ENCODE measurements at regions not wholly inside any gene's neighbourhood (a gene's known extent, or its start where the extent isn't known, plus 50 kb on each side); places are given as distances from the start of the nearest gene placed in this dataset.

- Histone ChIP-seq H3K9me3 (no peaks in the 10 kb centered on the region), H3K36me3 (no peaks in the 10 kb centered on the region), H3K4me3 (ENCODE audit: low read depth in 1 of 2, low read length in 1 of 2) (no peak overlapping the region), H3K27ac (no peak overlapping the region), H3K4me1 (ENCODE audit: control insufficient read depth in 1 of 2, insufficient read depth in 1 of 2, low read depth in 1 of 2, low read length in 1 of 2) (no peaks in the 10 kb centered on the region), H3K27me3 (peaks cover 12% of the 10 kb centered on the region)
- no peak for TF ChIP-seq CTCF (IDR thresholded peaks at IDR 0.05)
Measured at GRCh38 chr13:103287659-103288058, 221.4 kb upstream of the SLC10A2 start.

- H3K27me3 ChIP-seq, result peaks cover 12% of the 10 kb centered on the region
- no peak overlapping the region for H3K4me3 ChIP-seq (ENCODE audit: low read depth in 1 of 2, low read length in 1 of 2)
- H3K36me3 ChIP-seq, result no peaks in the 10 kb centered on the region
- no peak overlapping the region for H3K27ac ChIP-seq
- H3K4me1 ChIP-seq (ENCODE audit: control insufficient read depth in 1 of 2, insufficient read depth in 1 of 2, low read depth in 1 of 2, low read length in 1 of 2), result no peaks in the 10 kb centered on the region
- TF ChIP-seq CTCF (IDR thresholded peaks at IDR 0.05), result no peak
- no peaks in the 10 kb centered on the region for H3K9me3 ChIP-seq
Measured at GRCh38 chr13:103284466-103284865, 218.2 kb upstream of the SLC10A2 start.

- Histone ChIP-seq H3K27ac (no peak overlapping the region), H3K4me1 (ENCODE audit: control insufficient read depth in 1 of 2, insufficient read depth in 1 of 2, low read depth in 1 of 2, low read length in 1 of 2) (no peaks in the 10 kb centered on the region), H3K27me3 (peaks cover 12% of the 10 kb centered on the region), H3K36me3 (no peaks in the 10 kb centered on the region), H3K4me3 (ENCODE audit: low read depth in 1 of 2, low read length in 1 of 2) (no peak overlapping the region), H3K9me3 (no peaks in the 10 kb centered on the region)
- TF ChIP-seq CTCF (IDR thresholded peaks at IDR 0.05), result no peak
Measured at GRCh38 chr13:103283451-103283820, 217.2 kb upstream of the SLC10A2 start.

GRCh38 chr13:103282571-103283450, 216.6 kb upstream of the SLC10A2 start:
- Histone ChIP-seq H3K27me3 (peaks cover 12% of the 10 kb centered on the region), H3K36me3 (no peaks in the 10 kb centered on the region), H3K9me3 (no peaks in the 10 kb centered on the region), H3K27ac (no peak overlapping the region), H3K4me3 (ENCODE audit: low read depth in 1 of 2, low read length in 1 of 2) (no peak overlapping the region), H3K4me1 (ENCODE audit: control insufficient read depth in 1 of 2, insufficient read depth in 1 of 2, low read depth in 1 of 2, low read length in 1 of 2) (no peaks in the 10 kb centered on the region)
- no peak for TF ChIP-seq CTCF (IDR thresholded peaks at IDR 0.05)

- H3K36me3 ChIP-seq, result no peaks in the 10 kb centered on the region
- peaks cover 5% of the 10 kb centered on the region for H3K27me3 ChIP-seq
- no peak overlapping the region for H3K4me3 ChIP-seq (ENCODE audit: low read depth in 1 of 2, low read length in 1 of 2)
- no peaks in the 10 kb centered on the region for H3K4me1 ChIP-seq (ENCODE audit: control insufficient read depth in 1 of 2, insufficient read depth in 1 of 2, low read depth in 1 of 2, low read length in 1 of 2)
- TF ChIP-seq CTCF (IDR thresholded peaks at IDR 0.05), result no peak
- no peak overlapping the region for H3K27ac ChIP-seq
- no peaks in the 10 kb centered on the region for H3K9me3 ChIP-seq
Measured at GRCh38 chr13:103277959-103278694, 211.9 kb upstream of the SLC10A2 start.

All from neutrophil (primary cell).